AG10803 (cell line): ENCODE measurements at regions not wholly inside any gene's neighbourhood (a gene's known extent, or its start where the extent isn't known, plus 50 kb on each side); places are given as distances from the start of the nearest gene placed in this dataset.
A peak's percentile ranks its signal among the peaks of the same experiment; 100 is the strongest.

Experiments used
- DNase-seq: peaks from one replicate; pipeline ENCODE4 v3.0.0; 2010; ENCODE audit warnings: low read depth
- H3K4me3 ChIP-seq: 2 replicates; pipeline ENCODE4 v1.5.1; 2011; ENCODE audit warnings: mild to moderate bottlenecking, low read length, control low read depth
- CTCF ChIP-seq: conservative IDR thresholded peaks from 2 replicates; pipeline ENCODE4 v1.5.1; 2011; ENCODE audit warnings: mild to moderate bottlenecking, low read length, control low read depth, inconsistent platforms

GRCh38 chr3:132974097-132974496 lies 64.1 kb upstream of the TMEM108 start:
- H3K4me3 ChIP-seq, result no peak overlapping the region
- no peak for TF ChIP-seq CTCF
- DNase-seq, result no peak

GRCh38 chr3:132973441-132973840 lies 64.8 kb upstream of the TMEM108 start:
- no peak for TF ChIP-seq CTCF
- no peak for DNase-seq
- H3K4me3 ChIP-seq, result no peak overlapping the region

- TF ChIP-seq CTCF, result no peak
- H3K4me3 ChIP-seq, result no peak overlapping the region
- peak; percentile 2 for DNase-seq
Measured at GRCh38 chr3:132972333-132972732, 65.9 kb upstream of the TMEM108 start.

GRCh38 chr3:132966374-132966773 lies 71.8 kb upstream of the TMEM108 start:
- H3K4me3 ChIP-seq, result no peak overlapping the region
- no peak for TF ChIP-seq CTCF
- DNase-seq, result no peak

GRCh38 chr3:132964266-132964665 lies 73.9 kb upstream of the TMEM108 start:
- DNase-seq, result no peak
- H3K4me3 ChIP-seq, result no peak overlapping the region
- TF ChIP-seq CTCF, result no peak

- no peak for DNase-seq
- TF ChIP-seq CTCF, result no peak
- no peak overlapping the region for H3K4me3 ChIP-seq
Measured at GRCh38 chr3:132963786-132964185, 74.4 kb upstream of the TMEM108 start.

GRCh38 chr3:132961991-132962390 lies 76.2 kb upstream of the TMEM108 start:
- no peak for TF ChIP-seq CTCF
- H3K4me3 ChIP-seq, result no peak overlapping the region
- DNase-seq, result no peak
